GM21390 (cell line): ENCODE measurements at regions not wholly inside any gene's neighbourhood (a gene's known extent, or its start where the extent isn't known, plus 50 kb on each side); places are given as distances from the start of the nearest gene placed in this dataset.

Source experiments
- ATAC-seq: cut with Tn5 transposase; IDR thresholded peaks from one replicate; pipeline ENCODE4 v1.9.1; 2021; ENCODE audit not compliant: unreplicated experiment

DNA sequence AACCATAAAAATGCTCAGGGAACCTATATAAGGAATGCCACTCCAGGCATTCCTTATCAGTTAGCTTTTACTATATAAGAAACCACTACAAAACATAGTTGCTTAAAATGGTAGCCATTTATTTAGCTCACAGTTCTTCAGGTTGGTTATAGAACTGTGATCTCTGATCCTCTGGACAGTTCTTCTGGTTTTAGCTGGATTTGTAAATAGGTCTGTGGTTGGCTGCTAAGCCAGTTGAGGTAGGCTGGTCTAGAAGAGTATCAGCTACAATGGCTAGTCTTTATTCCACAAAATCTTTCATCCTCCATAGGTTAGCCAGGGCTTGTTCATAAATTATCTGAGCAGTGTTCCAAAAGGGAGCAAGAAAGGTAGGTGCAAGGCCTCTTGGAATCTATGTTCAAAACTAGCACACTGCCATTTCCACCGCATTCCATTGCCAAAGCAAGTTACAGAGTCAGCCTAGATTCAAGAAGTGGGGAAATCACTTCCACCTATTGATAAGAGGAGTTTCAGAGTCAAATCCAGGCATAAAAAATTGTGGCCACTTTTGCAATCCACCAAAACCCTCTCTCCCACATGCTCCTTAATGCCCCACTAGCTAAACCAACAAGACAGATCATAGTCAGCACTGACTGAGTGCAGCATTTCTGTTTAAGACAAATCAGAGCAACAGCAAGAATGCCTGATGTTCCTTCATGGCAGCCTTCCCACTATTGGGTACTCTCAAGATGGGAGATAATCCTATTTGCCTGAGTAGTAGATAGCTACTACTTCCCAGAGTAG is 146.4 kb downstream of the IRS1 start:
- no peak for ATAC-seq

DNA sequence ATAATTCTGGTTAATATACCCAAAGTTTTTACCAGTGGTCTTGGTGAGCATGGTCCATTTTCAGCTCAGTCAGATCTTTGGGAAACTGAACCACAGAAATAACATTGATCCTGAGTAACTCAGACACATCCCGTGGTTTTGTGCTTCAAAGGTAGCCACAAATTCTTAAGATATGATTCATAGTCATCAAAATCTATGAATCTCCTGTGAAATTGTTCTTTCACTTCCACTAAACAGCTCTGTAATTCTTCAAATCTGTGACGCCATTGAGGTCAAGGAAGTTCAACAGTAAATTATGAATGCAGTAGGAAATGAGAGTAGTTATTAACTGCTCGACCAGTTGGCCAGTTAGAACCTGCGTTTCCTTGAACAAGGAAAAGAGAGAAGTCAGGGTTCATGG is 147.3 kb downstream of the IRS1 start:
- ATAC-seq = peak; percentile 37

DNA sequence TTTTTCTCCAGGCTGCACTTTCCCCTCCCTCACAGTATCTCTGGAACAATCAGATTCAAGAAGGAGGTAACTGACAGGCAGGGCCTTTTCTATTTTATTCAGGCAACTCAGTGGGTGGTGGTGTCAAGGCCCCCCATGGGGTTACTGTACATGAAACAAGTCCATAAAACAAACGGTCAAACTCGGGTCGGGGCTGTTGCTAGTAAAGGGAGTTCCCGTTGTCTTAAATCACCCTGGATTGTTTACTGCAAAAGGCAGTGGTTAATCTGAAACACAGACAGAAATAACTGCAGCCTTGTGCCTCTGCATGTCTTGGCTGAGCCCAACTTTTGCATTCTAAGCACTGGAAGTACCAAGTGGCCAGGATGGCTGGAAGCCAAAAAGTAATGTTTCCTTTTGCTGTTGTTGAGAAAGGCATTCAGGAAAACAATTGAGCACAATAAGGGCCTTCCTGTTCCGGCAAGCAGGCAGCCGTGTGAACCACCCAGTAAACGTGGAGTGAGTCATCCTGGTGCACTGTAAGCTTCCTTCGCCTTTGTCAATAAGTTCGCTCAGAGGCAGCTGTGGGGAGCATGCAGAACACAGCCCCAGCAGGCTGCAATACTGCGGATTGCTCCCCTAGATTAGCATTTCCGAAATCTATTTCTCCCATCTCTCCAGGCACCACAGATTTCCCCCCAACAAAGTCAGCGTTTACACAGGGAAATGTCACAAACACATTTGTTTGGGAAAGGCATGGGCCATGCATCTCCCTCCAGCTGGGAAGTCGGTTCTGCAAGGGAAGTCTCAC is 149.6 kb downstream of the IRS1 start:
- ATAC-seq = peak; percentile 83

GRCh38 chr2:226649201-226649600 is 150.4 kb downstream of the IRS1 start:
- ATAC-seq = no peak

DNA sequence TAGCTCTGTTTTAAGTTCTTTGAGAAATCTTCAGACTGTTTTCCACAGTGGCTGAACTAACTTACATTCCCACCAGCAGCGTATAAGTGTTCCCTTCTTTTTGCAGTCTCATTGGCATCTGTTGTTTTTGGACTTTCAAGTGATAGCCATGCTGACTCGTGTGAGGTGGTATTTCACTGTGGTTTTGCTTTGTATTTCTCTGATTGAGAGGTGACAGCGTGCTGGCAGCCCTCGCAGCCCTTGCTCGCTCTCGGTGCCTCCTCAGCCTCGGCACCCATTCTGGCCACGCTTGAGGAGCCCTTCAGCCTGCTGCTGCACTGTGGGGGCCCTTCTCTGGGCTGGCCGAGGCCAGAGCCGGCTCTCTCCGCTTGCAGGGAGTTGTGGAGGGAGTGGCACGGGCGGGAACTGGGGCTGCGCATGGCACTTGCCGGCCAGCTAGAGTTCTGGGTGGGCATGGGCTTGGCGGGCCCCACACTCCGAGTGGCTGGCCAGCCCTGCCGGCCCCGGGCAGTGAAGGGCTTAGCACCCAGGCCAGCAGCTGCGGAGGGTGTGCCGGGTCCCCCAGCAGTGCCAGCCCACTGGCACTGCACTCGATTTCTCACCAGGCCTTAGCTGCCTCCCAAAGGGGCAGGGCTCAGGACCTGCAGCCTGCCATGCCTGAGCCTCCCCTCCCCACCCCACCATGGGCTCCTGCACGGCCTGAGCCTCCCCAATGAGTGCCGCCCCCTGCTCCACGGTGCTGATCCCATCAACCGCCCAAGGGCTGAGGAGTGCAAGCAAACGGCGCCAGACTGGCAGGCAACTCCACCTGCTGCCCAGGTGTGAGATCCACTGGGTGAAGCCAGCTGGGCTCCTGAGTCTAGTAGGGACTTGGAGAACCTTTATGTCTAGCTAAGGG is 151.8 kb downstream of the IRS1 start:
- ATAC-seq = no peak

DNA sequence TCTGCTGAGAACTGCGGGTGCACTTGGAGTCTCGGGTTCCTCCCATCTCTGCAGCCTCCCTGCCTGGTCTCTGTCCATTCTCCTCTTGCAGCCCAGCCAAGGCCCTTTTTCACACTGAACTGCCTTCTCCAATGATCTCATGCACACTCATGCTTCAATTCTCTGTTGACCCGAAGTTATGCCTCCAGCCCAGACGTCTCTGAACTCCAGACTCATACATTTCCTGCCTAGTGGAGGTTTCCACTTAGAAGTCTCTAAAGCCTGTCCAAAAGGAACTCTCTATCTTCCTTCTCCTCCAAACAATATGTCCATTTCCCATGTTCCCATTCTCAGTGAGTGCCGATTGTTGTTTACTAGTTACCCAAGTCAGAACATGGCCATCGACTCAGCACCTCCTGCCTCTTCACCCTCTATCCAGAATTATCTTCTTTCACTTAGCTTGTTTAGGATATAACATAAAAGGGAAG is 155.2 kb downstream of the IRS1 start:
- no peak for ATAC-seq

GRCh38 chr2:226643946-226644282 is 155.7 kb downstream of the IRS1 start:
- ATAC-seq = no peak

- ATAC-seq = no peak
Observed at GRCh38 chr2:226643030-226643945, 156.3 kb downstream of the IRS1 start.

DNA sequence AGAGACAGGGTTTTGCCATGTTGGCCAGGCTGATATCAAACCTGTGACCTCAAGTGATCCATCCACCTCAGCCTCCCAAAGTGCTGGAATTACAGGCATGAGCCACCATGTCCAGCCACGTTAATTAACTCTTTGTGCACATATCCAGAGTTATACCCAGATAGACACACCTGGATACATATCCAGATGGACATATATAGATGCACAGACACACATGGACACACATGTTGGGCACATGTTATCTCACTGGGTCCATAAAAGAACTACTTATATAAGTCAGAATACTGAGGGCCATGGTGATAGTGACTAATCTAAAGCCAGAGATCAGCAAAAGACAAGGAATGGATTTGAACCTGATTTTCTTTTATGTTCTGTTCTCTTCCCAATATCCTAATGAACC is 158.6 kb downstream of the IRS1 start:
- ATAC-seq = no peak

DNA sequence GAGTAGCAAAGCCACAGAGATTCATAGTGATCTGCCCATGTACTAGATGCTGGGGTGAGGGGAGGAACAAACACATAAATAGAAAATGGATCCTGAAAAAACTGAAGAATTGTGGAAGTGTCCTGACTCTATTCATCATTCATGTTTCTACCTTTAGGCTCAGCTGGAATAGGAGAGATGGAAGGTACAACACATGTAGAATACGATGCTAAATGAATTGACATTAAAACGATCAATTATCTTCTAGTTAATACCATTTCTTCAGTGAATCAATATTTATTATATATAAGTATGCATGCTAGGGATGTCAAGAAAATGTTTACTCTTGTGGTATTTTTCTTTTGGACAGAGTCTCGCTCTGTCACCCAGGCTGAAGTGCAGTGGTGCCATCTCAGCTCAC is 159.1 kb downstream of the IRS1 start:
- no peak for ATAC-seq

DNA sequence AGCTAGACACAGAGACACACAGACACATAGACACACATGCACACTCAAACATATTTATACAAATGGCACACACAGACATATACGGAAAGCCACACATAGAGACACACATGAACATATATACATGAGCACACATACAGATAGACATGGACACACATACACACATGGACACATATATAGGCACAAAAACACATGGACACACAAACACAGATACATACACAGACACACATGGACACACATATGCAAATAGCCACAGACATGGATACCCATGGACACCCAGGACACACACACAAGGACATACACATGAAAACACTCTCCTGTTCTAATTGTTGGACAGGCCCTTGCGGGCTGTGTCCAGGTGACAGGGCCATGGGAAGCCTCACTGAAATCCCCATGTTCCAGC is 160.1 kb downstream of the IRS1 start:
- no peak for ATAC-seq

DNA sequence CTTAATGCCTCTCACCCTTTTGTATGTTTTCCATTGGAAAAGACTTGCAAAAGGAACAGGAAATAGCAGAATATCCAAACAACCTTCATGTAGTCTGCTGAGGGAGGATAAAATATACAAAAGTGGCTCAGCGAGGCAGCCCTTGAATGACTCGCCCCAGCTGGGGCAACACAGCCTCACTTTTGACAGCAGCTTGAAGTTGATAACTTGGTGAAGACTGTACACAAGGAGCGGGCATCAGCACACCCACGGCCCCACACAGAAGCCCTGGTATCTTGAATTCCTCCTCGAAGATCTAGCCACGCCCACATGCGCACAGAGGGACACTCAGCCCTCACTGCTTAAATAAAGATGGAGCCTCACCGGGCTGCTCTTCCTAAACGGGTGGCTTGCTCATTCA is 161.0 kb downstream of the IRS1 start:
- no peak for ATAC-seq

DNA sequence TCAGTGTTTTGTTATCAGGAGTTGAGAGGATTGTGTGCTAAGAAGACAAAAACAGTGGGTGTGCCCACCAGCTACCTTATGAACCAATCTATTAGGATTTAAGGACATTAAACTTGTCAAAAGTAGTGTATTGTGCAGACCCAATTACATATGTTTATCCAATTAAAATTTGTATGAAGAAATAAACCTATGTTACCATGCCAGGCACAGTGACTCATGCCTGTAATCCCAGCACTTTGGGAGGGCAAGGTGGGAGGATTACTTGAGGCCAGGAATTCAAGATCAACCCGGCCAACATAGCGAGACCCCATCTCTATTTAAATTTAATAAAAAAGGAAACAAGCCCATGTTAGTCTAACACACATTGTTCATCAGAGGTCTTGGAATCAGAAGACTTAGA is 162.2 kb downstream of the IRS1 start:
- no peak for ATAC-seq

DNA sequence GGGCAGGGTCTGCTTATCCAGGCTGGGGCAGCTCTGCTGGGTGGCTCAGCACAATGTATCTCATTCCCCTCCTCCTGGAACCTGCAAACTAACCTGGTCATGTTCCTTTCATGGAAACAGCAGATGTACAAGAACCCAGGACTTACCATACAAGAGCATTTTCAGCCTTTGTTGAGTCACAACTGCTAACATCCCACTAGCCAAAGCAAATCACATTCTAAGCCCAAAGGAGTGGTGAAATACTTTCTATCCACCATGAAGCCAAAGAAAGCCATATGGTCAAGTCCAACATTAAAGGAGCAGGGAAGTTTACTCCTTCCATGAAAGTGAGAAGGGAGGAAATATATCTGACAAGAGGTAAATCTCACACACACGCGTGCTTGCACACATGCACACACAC is 163.0 kb downstream of the IRS1 start:
- ATAC-seq = no peak

- ATAC-seq = no peak
Observed at GRCh38 chr2:226634943-226635604, 164.5 kb downstream of the IRS1 start.

DNA sequence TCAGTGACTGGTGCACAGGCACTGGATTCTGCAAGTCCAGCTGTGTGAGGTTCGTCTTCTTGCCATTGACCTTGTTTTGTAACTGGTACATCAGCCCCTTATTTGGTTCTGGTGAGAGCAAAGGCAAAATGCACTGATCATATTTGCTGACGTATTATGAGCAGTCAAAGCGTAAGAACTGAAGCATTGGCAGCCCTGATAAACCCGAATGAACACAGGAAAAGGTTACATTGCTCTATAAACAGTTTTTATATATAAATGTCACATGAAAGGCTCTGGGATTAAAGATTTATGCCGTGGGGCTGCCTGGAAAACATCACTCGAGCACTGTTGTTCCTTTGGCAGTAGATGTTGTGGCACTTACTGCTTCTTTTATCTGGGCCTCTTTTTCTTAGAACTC is 167.9 kb downstream of the IRS1 start:
- ATAC-seq = no peak

DNA sequence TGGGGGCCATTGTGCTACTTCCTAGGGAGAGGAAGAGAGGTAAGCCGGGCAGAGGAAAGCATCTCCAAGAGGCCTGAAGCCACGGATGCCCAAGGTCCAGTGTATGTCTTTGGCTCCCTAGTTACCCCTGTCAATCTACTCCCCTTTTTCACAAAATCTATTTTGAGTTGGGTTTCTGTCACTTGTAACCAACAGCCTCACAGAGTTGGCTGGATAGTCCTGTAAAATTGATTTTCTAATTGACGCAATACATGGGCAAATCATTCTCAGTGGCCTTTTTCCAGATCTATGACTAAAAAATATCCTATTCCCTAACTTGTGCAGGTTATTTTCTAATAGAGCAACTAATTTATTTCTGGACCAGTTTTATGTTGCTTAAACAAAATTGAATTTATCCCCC is 168.4 kb downstream of the IRS1 start:
- no peak for ATAC-seq

GRCh38 chr2:226625946-226626345 is 173.7 kb downstream of the IRS1 start:
- ATAC-seq = no peak

DNA sequence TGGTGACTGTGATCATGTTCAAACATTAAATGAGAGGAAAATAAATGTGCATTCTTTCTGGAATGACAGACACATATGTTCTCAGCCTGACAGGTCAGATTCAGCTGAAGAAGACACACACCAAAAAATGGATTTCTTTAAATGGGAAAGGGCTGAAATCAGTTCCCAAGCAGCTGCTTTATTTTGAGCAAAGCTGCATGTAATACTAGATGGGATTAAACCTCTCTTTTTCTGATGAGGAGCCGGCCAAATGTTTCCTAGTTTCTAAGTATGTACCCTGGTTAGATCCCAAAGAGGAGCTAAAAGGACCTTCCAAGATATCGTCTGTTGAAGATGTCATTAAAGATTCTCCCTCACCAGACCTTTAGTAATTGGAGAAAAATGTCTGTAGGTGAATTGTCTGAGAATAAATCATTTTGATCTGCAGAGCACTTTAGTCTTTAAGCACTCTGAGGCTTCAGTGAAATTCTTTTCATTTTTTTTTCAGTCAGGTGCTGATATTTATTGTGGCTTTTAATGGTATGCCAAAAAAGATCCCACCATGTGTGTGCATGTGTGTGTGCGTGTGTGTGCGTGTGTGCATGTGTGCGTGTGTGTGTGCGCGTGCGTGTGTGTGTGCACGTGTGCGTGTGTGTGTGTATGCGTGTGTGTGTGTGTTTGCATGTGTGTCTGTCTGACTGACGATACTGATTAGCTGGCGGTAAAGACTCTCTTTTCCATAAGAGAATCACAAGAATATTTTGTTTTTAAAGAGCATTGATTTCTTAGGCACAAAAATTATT is 175.8 kb downstream of the IRS1 start:
- no peak for ATAC-seq
